DOHH2 (cell line): ENCODE measurements at regions not wholly inside any gene's neighbourhood (a gene's known extent, or its start where the extent isn't known, plus 50 kb on each side); places are given as distances from the start of the nearest gene placed in this dataset.

Experiments
- H3F3A ChIP-seq: fragments of 200-600 bp; sonication (generic), shearing (Covaris generic); 2 replicates; pipeline ENCODE4 v1.6.0; 2016; ENCODE audit warnings: antibody characterized with exemption, mild to moderate bottlenecking; ENCODE audit not compliant: control insufficient read depth, insufficient read depth
- H3K27ac ChIP-seq: fragments of 200-600 bp; sonication (generic); 2 replicates; pipeline ENCODE4 v1.5.1; 2014; ENCODE audit warnings: low read depth, mild to moderate bottlenecking, low read length, moderate library complexity
- H3K27me3 ChIP-seq: fragments of 200-600 bp; sonication (generic); 2 replicates; pipeline ENCODE4 v1.6.1; 2014; ENCODE audit warnings: mild to moderate bottlenecking, low read length, mixed read lengths; ENCODE audit not compliant: control insufficient read depth
- H3K36me3 ChIP-seq: fragments of 200-600 bp; sonication (generic); 2 replicates; pipeline ENCODE4 v1.6.1; 2014; ENCODE audit warnings: mild to moderate bottlenecking, low read length, moderate library complexity, mixed read lengths; ENCODE audit not compliant: control insufficient read depth
- H3K4me1 ChIP-seq: fragments of 200-600 bp; sonication (generic); 2 replicates; pipeline ENCODE4 v1.6.1; 2014; ENCODE audit warnings: mild to moderate bottlenecking, low read length, mixed read lengths; ENCODE audit not compliant: control insufficient read depth
- H3K4me2 ChIP-seq: fragments of 200-600 bp; sonication (generic); 2 replicates; pipeline ENCODE4 v1.6.0; 2014; ENCODE audit warnings: mild to moderate bottlenecking, low read length, moderate library complexity
- H3K4me3 ChIP-seq: fragments of 200-600 bp; sonication (generic); 2 replicates; pipeline ENCODE4 v1.5.1; 2014; ENCODE audit warnings: mild to moderate bottlenecking, low read length, mixed read lengths
- H3K79me2 ChIP-seq: fragments of 200-600 bp; sonication (generic); 2 replicates; pipeline ENCODE4 v1.6.1; 2014; ENCODE audit warnings: mild to moderate bottlenecking, low read length, mixed read lengths; ENCODE audit not compliant: control insufficient read depth
- H3K9me2 ChIP-seq: fragments of 200-600 bp; sonication (generic); replicated peaks from 2 replicates; pipeline ENCODE4 v1.6.1; 2014; ENCODE audit warnings: mild to moderate bottlenecking, low read length, mixed read lengths; ENCODE audit not compliant: control insufficient read depth
- H3K9me3 ChIP-seq: fragments of 200-600 bp; sonication (generic); 2 replicates; pipeline ENCODE4 v1.6.1; 2014; ENCODE audit warnings: antibody characterized with exemption, low read length, mixed read lengths; ENCODE audit not compliant: control insufficient read depth, insufficient read depth
- H4K20me1 ChIP-seq: fragments of 200-600 bp; sonication (generic); 2 replicates; pipeline ENCODE4 v1.6.0; 2014; ENCODE audit warnings: low read depth, mild to moderate bottlenecking, antibody characterized with exemption, low read length, moderate library complexity; ENCODE audit not compliant: control insufficient read depth, insufficient read depth
- EZH2phosphoT487 ChIP-seq: fragments of 200-600 bp; sonication (generic); IDR thresholded peaks from 2 replicates; pipeline ENCODE4 v1.6.1; 2017; ENCODE audit warnings: borderline replicate concordance, mild to moderate bottlenecking, antibody characterized with exemption, low read length, moderate library complexity, mixed read lengths
- TF ChIP-seq, protein P1 (sequence below): fragments of 200-600 bp; sonication (generic); IDR thresholded peaks from one replicate; pipeline ENCODE4 v1.5.1; 2014; ENCODE audit warnings: antibody characterized with exemption, mild to moderate bottlenecking, low read depth, low read length; ENCODE audit not compliant: poor library complexity, severe bottlenecking

DNA sequence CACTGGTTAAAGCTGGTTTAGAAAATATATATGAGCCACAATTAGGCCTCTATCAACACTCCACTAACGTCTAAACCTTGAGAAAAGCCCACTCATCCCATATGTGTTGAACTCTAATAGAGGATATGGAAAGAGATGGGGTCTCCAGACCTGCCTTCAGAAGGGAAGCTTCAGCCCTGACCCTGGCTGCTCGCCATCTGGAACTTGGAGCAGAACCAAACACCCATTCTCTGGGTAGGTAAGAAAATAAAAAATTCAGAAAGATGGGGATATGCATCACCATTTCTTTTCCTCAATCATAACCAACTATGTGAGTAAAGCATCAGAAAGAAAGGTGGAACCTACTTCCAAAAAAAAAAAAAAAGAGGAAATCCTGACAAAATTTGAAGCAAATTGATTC is 666.2 kb downstream of the PTPRC start:
- Histone ChIP-seq H3F3A (no peaks in the 10 kb centered on the region), H3K36me3 (no peaks in the 10 kb centered on the region), H3K9me3 (no peaks in the 10 kb centered on the region), H3K4me2 (no peak overlapping the region), H3K9me2 (no peaks in the 10 kb centered on the region), H3K27ac (no peak overlapping the region), H3K4me1 (peaks cover 2% of the 10 kb centered on the region), H3K27me3 (no peaks in the 10 kb centered on the region), H3K79me2 (no peaks in the 10 kb centered on the region), H3K4me3 (no peak overlapping the region), H4K20me1 (no peaks in the 10 kb centered on the region)
- TF ChIP-seq, protein P1, sequence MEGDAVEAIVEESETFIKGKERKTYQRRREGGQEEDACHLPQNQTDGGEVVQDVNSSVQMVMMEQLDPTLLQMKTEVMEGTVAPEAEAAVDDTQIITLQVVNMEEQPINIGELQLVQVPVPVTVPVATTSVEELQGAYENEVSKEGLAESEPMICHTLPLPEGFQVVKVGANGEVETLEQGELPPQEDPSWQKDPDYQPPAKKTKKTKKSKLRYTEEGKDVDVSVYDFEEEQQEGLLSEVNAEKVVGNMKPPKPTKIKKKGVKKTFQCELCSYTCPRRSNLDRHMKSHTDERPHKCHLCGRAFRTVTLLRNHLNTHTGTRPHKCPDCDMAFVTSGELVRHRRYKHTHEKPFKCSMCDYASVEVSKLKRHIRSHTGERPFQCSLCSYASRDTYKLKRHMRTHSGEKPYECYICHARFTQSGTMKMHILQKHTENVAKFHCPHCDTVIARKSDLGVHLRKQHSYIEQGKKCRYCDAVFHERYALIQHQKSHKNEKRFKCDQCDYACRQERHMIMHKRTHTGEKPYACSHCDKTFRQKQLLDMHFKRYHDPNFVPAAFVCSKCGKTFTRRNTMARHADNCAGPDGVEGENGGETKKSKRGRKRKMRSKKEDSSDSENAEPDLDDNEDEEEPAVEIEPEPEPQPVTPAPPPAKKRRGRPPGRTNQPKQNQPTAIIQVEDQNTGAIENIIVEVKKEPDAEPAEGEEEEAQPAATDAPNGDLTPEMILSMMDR: no peak
- no peak for TF ChIP-seq EZH2phosphoT487

DNA sequence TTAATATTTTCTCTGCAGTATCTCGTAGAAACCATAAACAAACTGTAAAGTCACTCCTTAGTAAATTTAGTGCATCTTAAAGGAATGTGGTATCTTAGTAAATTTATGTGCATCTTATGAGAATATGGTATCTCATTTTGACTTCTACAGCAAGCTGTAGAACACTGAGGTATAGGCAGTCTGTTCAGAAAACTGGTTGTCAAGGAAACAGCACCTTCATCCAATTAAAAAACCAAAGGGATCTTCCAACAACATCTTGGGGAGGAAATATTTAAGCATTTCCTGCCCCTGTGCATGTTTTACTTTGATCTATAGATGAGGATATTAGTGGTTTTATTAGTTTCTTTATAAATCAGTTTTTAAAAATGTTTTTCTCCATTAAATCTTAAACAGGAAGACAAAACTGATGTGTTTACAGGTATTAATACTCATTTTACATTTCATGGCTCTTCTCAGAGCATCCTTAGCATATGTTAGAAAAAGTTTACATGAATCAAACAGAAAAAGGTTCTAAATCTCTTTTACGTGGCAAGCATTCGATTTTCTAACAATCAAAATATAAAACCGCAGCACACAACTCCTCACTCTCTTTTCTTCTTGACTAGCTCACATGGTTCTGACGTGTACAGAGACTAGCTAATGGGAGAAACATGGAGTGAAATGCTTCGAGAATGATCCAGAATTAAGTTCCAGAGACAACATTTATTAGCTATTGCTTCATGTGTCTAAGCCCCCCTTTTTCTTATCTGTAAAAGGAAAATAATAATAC is 668.8 kb downstream of the PTPRC start:
- Histone ChIP-seq H3K27me3 (no peaks in the 10 kb centered on the region), H3K4me2 (no peak overlapping the region), H3K27ac (no peak overlapping the region), H3K9me3 (no peaks in the 10 kb centered on the region), H3K79me2 (no peaks in the 10 kb centered on the region), H4K20me1 (no peaks in the 10 kb centered on the region), H3K36me3 (no peaks in the 10 kb centered on the region), H3K4me1 (peaks cover 14% of the 10 kb centered on the region), H3K9me2 (no peaks in the 10 kb centered on the region), H3F3A (no peaks in the 10 kb centered on the region), H3K4me3 (no peak overlapping the region)
- TF ChIP-seq EZH2phosphoT487: no peak
- TF ChIP-seq, protein P1: no peak

DNA sequence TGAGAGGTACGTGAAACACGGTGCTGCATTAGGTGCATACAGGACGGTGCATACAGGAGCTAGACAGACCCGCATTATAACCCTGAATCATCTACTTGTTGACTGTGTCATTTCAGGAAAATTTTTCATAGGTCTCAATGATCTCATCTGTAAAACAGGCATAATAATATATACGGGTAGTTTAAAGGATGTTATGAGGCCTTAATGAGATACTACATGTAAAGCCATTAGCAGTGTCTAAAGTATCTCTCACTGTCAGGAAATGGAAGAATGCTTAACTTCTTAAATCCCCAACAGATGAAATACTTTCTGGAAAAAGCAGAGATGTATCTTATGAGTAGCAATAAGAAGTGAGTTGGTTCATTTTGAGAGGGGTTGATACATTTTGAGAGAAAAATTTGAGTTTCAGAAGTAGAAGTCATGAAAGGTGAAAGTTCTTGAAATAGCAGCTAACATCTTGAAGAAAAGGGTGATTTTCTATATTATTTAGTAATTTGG is 669.6 kb downstream of the PTPRC start:
- Histone ChIP-seq H3F3A (no peaks in the 10 kb centered on the region), H3K79me2 (no peaks in the 10 kb centered on the region), H3K4me3 (no peak overlapping the region), H3K4me1 (peaks cover 22% of the 10 kb centered on the region), H4K20me1 (no peaks in the 10 kb centered on the region), H3K9me3 (no peaks in the 10 kb centered on the region), H3K27me3 (no peaks in the 10 kb centered on the region), H3K36me3 (no peaks in the 10 kb centered on the region), H3K9me2 (no peaks in the 10 kb centered on the region), H3K27ac (no peak overlapping the region), H3K4me2 (no peak overlapping the region)
- TF ChIP-seq EZH2phosphoT487: no peak
- TF ChIP-seq, protein P1: no peak
